ENCODE measurements at regions not wholly inside any gene's neighbourhood (a gene's known extent, or its start where the extent isn't known, plus 50 kb on each side); places are given as distances from the start of the nearest gene placed in this dataset.
"Not testable (repeated sequence)": the region's sequence is repeated elsewhere in the genome, so short reads cannot be mapped to it uniquely, and the experiment has no call there.

DNA sequence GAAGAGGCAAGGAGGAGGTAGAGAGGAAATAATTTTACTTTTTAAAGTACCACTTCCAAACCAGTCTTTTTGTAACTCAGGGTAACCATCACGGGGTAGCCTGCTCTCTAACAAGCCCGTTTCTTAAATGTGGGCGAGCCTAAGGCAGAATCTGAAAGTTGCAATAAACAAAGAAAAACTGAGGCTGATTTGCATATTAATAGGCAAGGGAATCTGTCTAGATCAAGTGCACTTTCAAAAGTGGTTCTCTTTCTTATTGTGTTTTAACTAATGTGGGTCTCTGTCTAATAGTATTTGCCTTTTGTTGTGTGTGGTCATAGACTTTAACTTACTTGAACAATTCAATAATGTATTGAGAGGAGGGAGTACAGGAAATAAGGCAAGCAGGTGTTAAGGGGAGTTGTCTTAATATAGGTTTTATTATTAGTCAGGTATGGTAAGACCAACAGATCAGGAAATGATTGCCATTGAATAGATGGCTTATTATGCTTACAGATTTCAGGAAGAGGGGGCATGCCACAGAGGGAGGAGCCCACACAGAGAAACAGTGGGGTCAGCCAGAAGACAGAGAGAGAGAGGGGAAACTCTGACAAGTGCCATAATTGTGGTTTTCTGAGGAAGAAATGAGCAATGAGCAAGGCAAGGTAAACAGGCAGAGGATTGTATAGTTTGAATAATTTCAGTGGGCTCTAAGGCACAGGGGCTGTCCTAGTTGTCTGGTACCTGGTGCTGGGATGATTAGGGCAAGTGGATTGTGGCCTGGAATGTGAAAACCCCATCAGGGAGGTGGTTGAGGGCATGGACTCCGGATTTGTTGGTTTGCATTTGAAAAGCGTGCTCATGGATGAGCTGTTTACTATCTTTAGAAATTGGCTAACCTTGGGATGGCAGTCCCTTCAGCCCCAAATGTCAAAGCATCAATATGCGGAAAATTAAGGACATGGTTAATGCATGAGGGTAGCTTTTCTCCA lies 237.2 kb downstream of the TOX3 start:
- Histone ChIP-seq H3K4me3 (ENCODE audit: low read length in 2 of 2) (no peak overlapping the region), H3K27me3 (ENCODE audit: insufficient read depth, low read length) (no peaks in the 10 kb centered on the region), H3K4me1 (ENCODE audit: insufficient read depth, low read length) (no peaks in the 10 kb centered on the region), H3K9me3 (ENCODE audit: control insufficient read depth in 1 of 2, low read length in 2 of 2) (no peaks in the 10 kb centered on the region), H3K27ac (ENCODE audit: low read depth, low read length) (no peak overlapping the region), H3K36me3 (ENCODE audit: insufficient read depth, low read length) (no peaks in the 10 kb centered on the region)
- ChIA-PET CTCF (ENCODE audit: partially characterized antibody) (no interaction called here), POLR2A (ENCODE audit: partially characterized antibody) (no interaction called here)
- Mint-ChIP-seq H3K27me3 (no peaks in the 10 kb centered on the region), H3K9me3 (peaks cover 2 to 10% (median 5%) of the 10 kb centered on the region in 8 donors), H3K27ac (no peak overlapping the region), H3K4me3 (no peak overlapping the region), H3K36me3 (no peaks in the 10 kb centered on the region), H3K4me1 (no peaks in the 10 kb centered on the region)
- DNase-seq, result no peak
- intact Hi-C loops (cut with micrococcal nuclease), result no loop called here

DNA sequence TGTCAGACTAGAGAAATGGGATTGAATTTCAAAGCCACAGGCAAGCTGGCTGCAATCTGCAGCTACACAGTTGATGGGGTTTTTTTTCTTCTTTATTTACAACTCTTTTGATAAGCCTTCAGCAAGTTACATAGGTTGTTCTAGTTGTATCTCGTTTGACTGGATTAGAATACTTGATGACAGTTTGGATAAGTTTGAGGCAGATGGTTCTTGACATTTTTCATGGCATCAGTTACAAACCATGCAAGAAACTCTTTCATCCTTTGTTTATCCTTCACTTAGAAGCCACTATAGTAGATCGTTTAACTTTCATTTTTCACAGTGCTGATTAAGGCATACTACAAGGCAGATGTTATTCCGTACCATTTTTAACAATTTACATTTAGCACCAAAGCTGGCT lies 238.9 kb downstream of the TOX3 start:
- Mint-ChIP-seq H3K27ac (no peak overlapping the region), H3K36me3 (no peaks in the 10 kb centered on the region), H3K4me1 (no peaks in the 10 kb centered on the region), H3K27me3 (no peaks in the 10 kb centered on the region), H3K4me3 (no peak overlapping the region), H3K9me3 (peaks cover 0 to 7% (median 4%) of the 10 kb centered on the region in 8 donors)
- no peak overlapping the region for H3K4me3 ChIP-seq (ENCODE audit: low read length in 2 of 2)
- H3K9me3 ChIP-seq (ENCODE audit: control insufficient read depth in 1 of 2, low read length in 2 of 2), result no peaks in the 10 kb centered on the region
- no peak overlapping the region for H3K27ac ChIP-seq (ENCODE audit: low read depth, low read length)
- CTCF ChIA-PET (ENCODE audit: partially characterized antibody), result no interaction called here
- intact Hi-C loops (cut with micrococcal nuclease), result no loop called here
- POLR2A ChIA-PET (ENCODE audit: partially characterized antibody), result no interaction called here
- H3K27me3 ChIP-seq (ENCODE audit: insufficient read depth, low read length), result no peaks in the 10 kb centered on the region
- H3K36me3 ChIP-seq (ENCODE audit: insufficient read depth, low read length), result no peaks in the 10 kb centered on the region
- no peak for DNase-seq
- H3K4me1 ChIP-seq (ENCODE audit: insufficient read depth, low read length), result no peaks in the 10 kb centered on the region

DNA sequence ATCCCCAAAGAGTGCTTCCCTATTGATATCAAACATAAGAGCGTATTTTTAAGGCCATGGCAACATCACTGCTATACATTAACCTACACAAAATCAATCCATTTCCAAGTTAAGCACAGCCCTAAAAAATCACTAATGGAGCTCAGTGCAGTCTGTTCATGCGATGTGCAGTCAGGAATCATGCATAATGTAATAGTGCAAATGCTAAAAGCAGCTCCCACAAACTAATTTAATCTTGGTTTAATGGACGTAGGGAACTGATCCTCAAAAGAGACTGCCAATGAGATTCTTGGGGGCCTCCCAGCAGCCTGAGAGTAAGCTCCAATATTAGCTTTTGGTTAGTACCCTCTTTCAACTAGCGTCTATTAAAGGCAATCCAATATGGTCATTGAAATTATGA lies 245.9 kb downstream of the TOX3 start:
- Histone ChIP-seq H3K27ac (ENCODE audit: low read depth, low read length) (no peak overlapping the region), H3K27me3 (ENCODE audit: insufficient read depth, low read length) (no peaks in the 10 kb centered on the region), H3K36me3 (ENCODE audit: insufficient read depth, low read length) (no peaks in the 10 kb centered on the region), H3K9me3 (ENCODE audit: control insufficient read depth in 1 of 2, low read length in 2 of 2) (no peaks in the 10 kb centered on the region), H3K4me1 (ENCODE audit: insufficient read depth, low read length) (no peaks in the 10 kb centered on the region), H3K4me3 (ENCODE audit: low read length in 2 of 2) (no peak overlapping the region)
- Mint-ChIP-seq H3K27me3 (no peaks in the 10 kb centered on the region), H3K36me3 (no peaks in the 10 kb centered on the region), H3K27ac (no peak overlapping the region), H3K4me3 (no peak overlapping the region), H3K9me3 (peaks cover 0 to 6% (median 4%) of the 10 kb centered on the region in 8 donors), H3K4me1 (no peaks in the 10 kb centered on the region)
- CTCF ChIA-PET (ENCODE audit: partially characterized antibody), result no interaction called here
- POLR2A ChIA-PET (ENCODE audit: partially characterized antibody), result no interaction called here
- intact Hi-C loops (cut with micrococcal nuclease), result no loop called here
- no peak for DNase-seq

DNA sequence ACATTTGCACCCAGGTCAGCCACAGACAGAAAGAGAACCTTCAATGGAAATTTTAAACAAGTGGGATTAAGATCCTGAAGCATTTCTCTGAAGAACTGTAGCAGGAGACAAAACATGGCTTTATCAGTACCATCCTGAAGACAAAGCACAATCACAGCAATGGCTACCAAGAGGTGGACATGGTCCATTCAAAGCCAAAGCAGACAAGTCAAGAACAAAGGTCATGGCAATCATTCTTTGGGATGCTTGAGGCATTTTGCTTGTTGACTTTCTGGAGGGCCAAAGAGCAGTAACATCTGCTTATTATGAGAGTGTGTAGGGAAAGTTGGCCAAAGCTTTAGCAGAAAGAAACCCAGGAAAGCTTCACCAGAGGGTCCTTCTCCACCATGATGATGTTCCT lies 248.2 kb downstream of the TOX3 start:
- intact Hi-C loops (cut with micrococcal nuclease), result no loop called here
- peaks cover 0 to 9% (median 5%) of the 10 kb centered on the region in 8 donors for H3K9me3 Mint-ChIP-seq
- no peaks in the 10 kb centered on the region for H3K4me1 Mint-ChIP-seq
- H3K36me3 Mint-ChIP-seq, result no peaks in the 10 kb centered on the region
- Histone ChIP-seq H3K27ac (ENCODE audit: low read depth, low read length) (no peak overlapping the region), H3K9me3 (ENCODE audit: control insufficient read depth in 1 of 2, low read length in 2 of 2) (no peaks in the 10 kb centered on the region), H3K4me1 (ENCODE audit: insufficient read depth, low read length) (no peaks in the 10 kb centered on the region), H3K27me3 (ENCODE audit: insufficient read depth, low read length) (no peaks in the 10 kb centered on the region), H3K4me3 (ENCODE audit: low read length in 2 of 2) (no peak overlapping the region), H3K36me3 (ENCODE audit: insufficient read depth, low read length) (no peaks in the 10 kb centered on the region)
- ChIA-PET CTCF (ENCODE audit: partially characterized antibody) (no interaction called here), POLR2A (ENCODE audit: partially characterized antibody) (no interaction called here)
- H3K4me3 Mint-ChIP-seq, result no peak overlapping the region
- no peak for DNase-seq
- no peaks in the 10 kb centered on the region for H3K27me3 Mint-ChIP-seq
- no peak overlapping the region for H3K27ac Mint-ChIP-seq

DNA sequence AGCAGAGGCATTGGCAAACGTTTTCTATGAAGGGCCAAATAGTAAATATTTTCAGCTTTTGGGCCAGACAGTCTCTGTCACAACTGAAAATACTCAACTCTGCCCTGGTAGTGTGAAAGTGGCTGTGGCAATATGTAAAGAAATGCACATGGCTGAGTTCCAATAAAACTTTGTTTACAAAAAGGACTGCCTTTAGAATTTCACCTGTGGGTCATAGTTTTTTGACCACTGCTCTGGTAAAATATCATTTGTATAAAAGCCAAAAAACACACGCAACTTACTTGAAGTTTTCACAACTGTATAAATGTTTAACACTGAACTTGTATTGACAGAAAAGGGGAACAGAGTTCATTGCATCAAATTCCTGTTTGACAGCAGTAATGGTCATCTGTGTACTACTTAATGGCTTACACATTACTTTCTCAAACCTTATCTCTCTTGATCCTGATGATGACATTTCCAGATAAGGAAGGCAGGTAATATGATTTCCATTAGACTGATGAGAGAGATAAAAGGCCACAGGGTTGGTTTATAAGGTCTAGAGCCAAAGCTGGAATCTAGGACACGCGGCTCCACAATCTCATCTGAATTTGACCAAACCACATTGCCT lies 250.1 kb downstream of the TOX3 start:
- H3K9me3 Mint-ChIP-seq; H3K27ac Mint-ChIP-seq; intact Hi-C loops (cut with micrococcal nuclease); H3K36me3 ChIP-seq (ENCODE audit: insufficient read depth, low read length); H3K4me3 ChIP-seq (ENCODE audit: low read length in 2 of 2); CTCF ChIA-PET (ENCODE audit: partially characterized antibody); H3K27me3 Mint-ChIP-seq; H3K36me3 Mint-ChIP-seq; H3K4me1 Mint-ChIP-seq; H3K27ac ChIP-seq (ENCODE audit: low read depth, low read length); POLR2A ChIA-PET (ENCODE audit: partially characterized antibody); H3K4me1 ChIP-seq (ENCODE audit: insufficient read depth, low read length); DNase-seq; H3K9me3 ChIP-seq (ENCODE audit: control insufficient read depth in 1 of 2, low read length in 2 of 2); H3K27me3 ChIP-seq (ENCODE audit: insufficient read depth, low read length); H3K4me3 Mint-ChIP-seq: not testable (repeated sequence)

DNA sequence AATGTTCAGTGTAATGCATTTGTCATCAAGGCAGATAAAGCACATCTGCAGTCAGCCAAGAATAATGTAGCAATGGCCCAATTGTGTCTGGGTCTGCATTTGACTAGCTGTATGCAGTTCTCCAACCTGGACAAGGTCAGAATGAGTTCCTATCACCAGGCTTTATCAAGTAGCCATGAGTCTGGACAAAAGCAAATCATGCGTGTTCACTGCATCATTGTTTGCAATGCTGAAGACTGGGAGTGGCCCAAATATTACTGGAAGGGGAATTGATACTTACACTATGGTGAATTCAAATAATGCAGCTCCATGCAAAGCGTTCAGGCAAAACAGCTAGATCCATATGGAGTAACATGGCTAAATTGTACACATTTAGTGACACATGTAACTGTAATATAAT lies 250.9 kb downstream of the TOX3 start:
- Mint-ChIP-seq H3K27ac (no peak overlapping the region), H3K9me3 (peaks cover 0 to 7% (median 3%) of the 10 kb centered on the region in 8 donors), H3K27me3 (no peaks in the 10 kb centered on the region), H3K4me1 (no peaks in the 10 kb centered on the region), H3K4me3 (no peak overlapping the region), H3K36me3 (no peaks in the 10 kb centered on the region)
- no peak overlapping the region for H3K27ac ChIP-seq (ENCODE audit: low read depth, low read length)
- intact Hi-C loops (cut with micrococcal nuclease), result no loop called here
- no peak for DNase-seq
- no peaks in the 10 kb centered on the region for H3K9me3 ChIP-seq (ENCODE audit: control insufficient read depth in 1 of 2, low read length in 2 of 2)
- no peak overlapping the region for H3K4me3 ChIP-seq (ENCODE audit: low read length in 2 of 2)
- ChIA-PET CTCF (ENCODE audit: partially characterized antibody) (no interaction called here), POLR2A (ENCODE audit: partially characterized antibody) (no interaction called here)
- no peaks in the 10 kb centered on the region for H3K36me3 ChIP-seq (ENCODE audit: insufficient read depth, low read length)
- no peaks in the 10 kb centered on the region for H3K4me1 ChIP-seq (ENCODE audit: insufficient read depth, low read length)
- no peaks in the 10 kb centered on the region for H3K27me3 ChIP-seq (ENCODE audit: insufficient read depth, low read length)

DNA sequence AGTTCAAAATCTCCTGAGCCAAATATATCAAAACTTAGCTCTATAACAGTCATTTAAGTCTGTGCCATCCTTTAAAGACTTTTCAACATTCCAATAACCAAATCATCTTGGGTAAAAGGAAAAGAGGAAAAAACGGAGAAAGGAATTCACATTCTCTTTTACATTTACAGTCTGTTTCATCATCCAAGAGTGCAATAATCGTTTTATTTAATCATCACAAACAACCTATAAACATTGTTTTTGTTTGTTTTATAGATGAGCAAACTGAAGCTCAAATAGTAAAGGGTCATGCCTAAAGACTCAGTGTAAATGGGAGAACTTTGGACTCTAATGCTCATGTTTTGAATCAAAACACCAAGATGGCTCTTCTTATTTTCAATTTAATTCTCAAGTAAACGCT lies 252.3 kb downstream of the TOX3 start:
- no peak overlapping the region for H3K4me3 ChIP-seq (ENCODE audit: low read length in 2 of 2)
- intact Hi-C loops (cut with micrococcal nuclease), result no loop called here
- H3K27ac ChIP-seq (ENCODE audit: low read depth, low read length), result no peak overlapping the region
- no peaks in the 10 kb centered on the region for H3K9me3 ChIP-seq (ENCODE audit: control insufficient read depth in 1 of 2, low read length in 2 of 2)
- Mint-ChIP-seq H3K4me3 (no peak overlapping the region), H3K27me3 (no peaks in the 10 kb centered on the region), H3K36me3 (no peaks in the 10 kb centered on the region), H3K4me1 (no peaks in the 10 kb centered on the region), H3K9me3 (peaks cover 0 to 8% (median 3%) of the 10 kb centered on the region in 8 donors), H3K27ac (no peak overlapping the region)
- H3K27me3 ChIP-seq (ENCODE audit: insufficient read depth, low read length), result no peaks in the 10 kb centered on the region
- CTCF ChIA-PET (ENCODE audit: partially characterized antibody), result no interaction called here
- DNase-seq, result no peak
- POLR2A ChIA-PET (ENCODE audit: partially characterized antibody), result no interaction called here
- H3K36me3 ChIP-seq (ENCODE audit: insufficient read depth, low read length), result no peaks in the 10 kb centered on the region
- no peaks in the 10 kb centered on the region for H3K4me1 ChIP-seq (ENCODE audit: insufficient read depth, low read length)

All from CD4-positive, alpha-beta memory T cell (primary cell).